HUES6 (cell line): ENCODE measurements at regions not wholly inside any gene's neighbourhood (a gene's known extent, or its start where the extent isn't known, plus 50 kb on each side); places are given as distances from the start of the nearest gene placed in this dataset.
A peak's percentile ranks its signal among the peaks of the same experiment; 100 is the strongest.
"Not testable (repeated sequence)": the region's sequence is repeated elsewhere in the genome, so short reads cannot be mapped to it uniquely, and the experiment has no call there.

Experiments used
- H3K27ac ChIP-seq: 2 replicates; pipeline ENCODE4 v1.7.0; 2013; ENCODE audit warnings: low read depth, mild to moderate bottlenecking, low read length, inconsistent platforms
- H3K27me3 ChIP-seq: 2 replicates; pipeline ENCODE4 v1.6.1; 2013; ENCODE audit warnings: low read length; ENCODE audit not compliant: control insufficient read depth, insufficient read depth
- H3K36me3 ChIP-seq: 2 replicates; pipeline ENCODE4 v1.6.1; 2013; ENCODE audit warnings: low read length; ENCODE audit not compliant: control insufficient read depth, insufficient read depth
- H3K4me1 ChIP-seq: 2 replicates; pipeline ENCODE4 v1.6.1; 2013; ENCODE audit warnings: low read length; ENCODE audit not compliant: control insufficient read depth, insufficient read depth
- H3K4me3 ChIP-seq: 2 replicates; pipeline ENCODE4 v1.5.1; 2013; ENCODE audit warnings: low read depth, low read length
- H3K9ac ChIP-seq: one replicate; pipeline ENCODE4 v1.6.1; 2013; ENCODE audit warnings: mild to moderate bottlenecking, low read length
- H3K9me3 ChIP-seq: 2 replicates; pipeline ENCODE4 v1.6.1; 2013; ENCODE audit warnings: low read depth, low read length; ENCODE audit not compliant: control insufficient read depth, insufficient read depth

- no peaks in the 10 kb centered on the region for H3K36me3 ChIP-seq
- no peak overlapping the region for H3K4me3 ChIP-seq
- H3K27me3 ChIP-seq: no peaks in the 10 kb centered on the region
- H3K4me1 ChIP-seq: no peaks in the 10 kb centered on the region
- no peaks in the 10 kb centered on the region for H3K9me3 ChIP-seq
- H3K27ac ChIP-seq: no peak overlapping the region
- no peak overlapping the region for H3K9ac ChIP-seq
Measured at GRCh38 chr12:33734871-33735270, 287.4 kb upstream of the ALG10 start.

- no peaks in the 10 kb centered on the region for H3K9me3 ChIP-seq
- no peaks in the 10 kb centered on the region for H3K36me3 ChIP-seq
- no peaks in the 10 kb centered on the region for H3K27me3 ChIP-seq
- no peak overlapping the region for H3K4me3 ChIP-seq
- no peak overlapping the region for H3K9ac ChIP-seq
- H3K4me1 ChIP-seq: peaks cover 4% of the 10 kb centered on the region; the same call in 1 of the 2 replicates
- no peak overlapping the region for H3K27ac ChIP-seq
Measured at GRCh38 chr12:33752854-33753253, 269.4 kb upstream of the ALG10 start.

GRCh38 chr12:33757701-33758100, 264.6 kb upstream of the ALG10 start:
- Histone ChIP-seq H3K4me1 (peaks cover 1% of the 10 kb centered on the region; the same call in 1 of the 2 replicates), H3K9me3 (no peaks in the 10 kb centered on the region), H3K36me3 (no peaks in the 10 kb centered on the region), H3K27ac (no peak overlapping the region), H3K4me3 (no peak overlapping the region), H3K27me3 (no peaks in the 10 kb centered on the region), H3K9ac (no peak overlapping the region)

- Histone ChIP-seq H3K9me3 (no peaks in the 10 kb centered on the region), H3K4me3 (no peak overlapping the region), H3K27me3 (no peaks in the 10 kb centered on the region), H3K36me3 (no peaks in the 10 kb centered on the region), H3K9ac (no peak overlapping the region), H3K27ac (no peak overlapping the region), H3K4me1 (no peaks in the 10 kb centered on the region)
Measured at GRCh38 chr12:33759279-33759678, 263.0 kb upstream of the ALG10 start.

GRCh38 chr12:33763331-33763730, 259.0 kb upstream of the ALG10 start:
- Histone ChIP-seq H3K4me1 (no peaks in the 10 kb centered on the region), H3K27me3 (no peaks in the 10 kb centered on the region), H3K9me3 (no peaks in the 10 kb centered on the region), H3K4me3 (no peak overlapping the region), H3K36me3 (no peaks in the 10 kb centered on the region), H3K27ac (no peak overlapping the region), H3K9ac (no peak overlapping the region)

- no peaks in the 10 kb centered on the region for H3K27me3 ChIP-seq
- no peak overlapping the region for H3K4me3 ChIP-seq
- H3K27ac ChIP-seq: no peak overlapping the region
- no peaks in the 10 kb centered on the region for H3K4me1 ChIP-seq
- no peak overlapping the region for H3K9ac ChIP-seq
- peaks cover 9% of the 10 kb centered on the region; the same call in 1 of the 2 replicates for H3K9me3 ChIP-seq
- H3K36me3 ChIP-seq: no peaks in the 10 kb centered on the region
Measured at GRCh38 chr12:33770652-33771051, 251.6 kb upstream of the ALG10 start.

GRCh38 chr12:33771889-33772288, 250.4 kb upstream of the ALG10 start:
- no peak overlapping the region for H3K4me3 ChIP-seq
- no peaks in the 10 kb centered on the region for H3K4me1 ChIP-seq
- H3K27me3 ChIP-seq: no peaks in the 10 kb centered on the region
- H3K27ac ChIP-seq: no peak overlapping the region
- H3K36me3 ChIP-seq: no peaks in the 10 kb centered on the region
- peaks cover 9% of the 10 kb centered on the region; the same call in 1 of the 2 replicates for H3K9me3 ChIP-seq
- H3K9ac ChIP-seq: no peak overlapping the region

- H3K36me3 ChIP-seq, H3K9me3 ChIP-seq, H3K27ac ChIP-seq, H3K9ac ChIP-seq, H3K4me1 ChIP-seq, H3K27me3 ChIP-seq, H3K4me3 ChIP-seq: not testable (repeated sequence)
Measured at GRCh38 chr12:33773091-33773490, 249.2 kb upstream of the ALG10 start.

GRCh38 chr12:33786532-33786931, 235.8 kb upstream of the ALG10 start:
- H3K27ac ChIP-seq: no peak overlapping the region
- H3K4me3 ChIP-seq: no peak overlapping the region
- H3K4me1 ChIP-seq: no peaks in the 10 kb centered on the region
- H3K9ac ChIP-seq: no peak overlapping the region
- peaks cover 4% of the 10 kb centered on the region; the same call in 1 of the 2 replicates for H3K9me3 ChIP-seq
- no peaks in the 10 kb centered on the region for H3K27me3 ChIP-seq
- no peaks in the 10 kb centered on the region for H3K36me3 ChIP-seq

GRCh38 chr12:33794954-33795353, 227.3 kb upstream of the ALG10 start:
- Histone ChIP-seq H3K27me3 (no peaks in the 10 kb centered on the region), H3K9me3 (no peaks in the 10 kb centered on the region; the same call in 1 of the 2 replicates), H3K4me1 (peaks cover 11% of the 10 kb centered on the region; the same call in 1 of the 2 replicates), H3K36me3 (no peaks in the 10 kb centered on the region), H3K9ac (no peak overlapping the region), H3K27ac (peak overlapping the region; percentile 31; the same call in 1 of the 2 replicates), H3K4me3 (no peak overlapping the region)

- Histone ChIP-seq H3K9me3 (no peaks in the 10 kb centered on the region), H3K36me3 (no peaks in the 10 kb centered on the region), H3K27me3 (no peaks in the 10 kb centered on the region), H3K4me1 (peaks cover 11% of the 10 kb centered on the region; the same call in 1 of the 2 replicates), H3K4me3 (no peak overlapping the region), H3K9ac (no peak overlapping the region), H3K27ac (no peak overlapping the region)
Measured at GRCh38 chr12:33795536-33795935, 226.8 kb upstream of the ALG10 start.

- H3K27ac ChIP-seq: no peak overlapping the region
- H3K4me3 ChIP-seq: no peak overlapping the region
- no peaks in the 10 kb centered on the region for H3K4me1 ChIP-seq
- H3K27me3 ChIP-seq: no peaks in the 10 kb centered on the region
- no peaks in the 10 kb centered on the region for H3K36me3 ChIP-seq
- H3K9ac ChIP-seq: no peak overlapping the region
- H3K9me3 ChIP-seq: peaks cover 8% of the 10 kb centered on the region
Measured at GRCh38 chr12:33813536-33813935, 208.8 kb upstream of the ALG10 start.
